ENCODE measurements at regions not wholly inside any gene's neighbourhood (a gene's known extent, or its start where the extent isn't known, plus 50 kb on each side); places are given as distances from the start of the nearest gene placed in this dataset.

GRCh38 chr4:104848597-104849225 is 298.0 kb upstream of the TET2 start:
- DNase-seq (ENCODE audit: low read depth, low spot score): no peak
- Histone ChIP-seq H3K79me2 (ENCODE audit: control insufficient read depth, insufficient read depth, low read length) (no peaks in the 10 kb centered on the region), H3K27ac (ENCODE audit: control insufficient read depth, insufficient read depth) (no peak overlapping the region), H3K4me2 (ENCODE audit: control insufficient read depth, insufficient read depth) (no peak overlapping the region), H2AFZ (ENCODE audit: control insufficient read depth, low read depth, low read length) (no peak overlapping the region), H3K4me3 (no peak overlapping the region), H4K20me1 (ENCODE audit: control insufficient read depth, insufficient read depth) (no peaks in the 10 kb centered on the region), H3K27me3 (replicated peaks in 1 of 2; ENCODE audit: control insufficient read depth in 2 of 2, insufficient read depth in 2 of 2, low read length in 1 of 2) (no peaks in the 10 kb centered on the region), H3K4me1 (ENCODE audit: control insufficient read depth, insufficient read depth, low read length) (no peaks in the 10 kb centered on the region), H3K36me3 (ENCODE audit: control insufficient read depth in 2 of 2, insufficient read depth in 2 of 2, low read length in 1 of 2) (no peaks in the 10 kb centered on the region), H3K9ac (ENCODE audit: control insufficient read depth, insufficient read depth, low read length) (no peak overlapping the region), H3K9me3 (replicated peaks; ENCODE audit: control insufficient read depth, insufficient read depth, low read length) (peaks cover 2% of the 10 kb centered on the region)
- ATAC-seq: no peak; the same call in 2 of the 3 replicates
- RAD21 ChIA-PET (ENCODE audit: unreplicated experiment): no interaction called here
- WGBS (ENCODE audit: insufficient coverage, insufficient replicate concordance, low lambda C conversion rate, missing lambda C conversion rate): 46% methylated on average over 3 of the region's 3 CpGs
- intact Hi-C loops (cut with micrococcal nuclease; ENCODE audit: unreplicated experiment): no loop called here
- no TSS peak for BruUV-seq (replicated peaks)
- FAIRE-seq: no peak
- SMC1A ChIA-PET (ENCODE audit: uncharacterized antibody, unreplicated experiment): interaction anchor here (2.1 kb wide), 1 partner anchor 105 kb away, joined by 7 read pairs; no protein-coding TSS in a partner anchor
- POLR2A ChIA-PET: no interaction called here
- CTCF ChIA-PET: interaction anchor here (2.3 to 3.7 kb wide), 2 partner anchors 11 to 12 kb away, joined by 11 to 22 read pairs; no protein-coding TSS in a partner anchor
- in situ Hi-C loops (cut with MboI): no loop called here
- TF ChIP-seq RUNX3 (IDR thresholded peaks at IDR 0.05; ENCODE audit: low read length) (peak; percentile 16; the same call in 1 of the 2 replicates), JUNB (IDR thresholded peaks at IDR 0.05) (no peak)

- ChIA-PET CTCF (interaction anchor here (0.6 to 4.5 kb wide), 29 partner anchors 9 to 799 kb away, joined by 3 to 48 read pairs (median 5); no protein-coding TSS in a partner anchor), SMC1A (ENCODE audit: uncharacterized antibody, unreplicated experiment) (interaction anchor here (0.6 to 4.7 kb wide), 22 partner anchors 9 to 796 kb away, joined by 3 to 35 read pairs (median 4); no protein-coding TSS in a partner anchor)
- in situ Hi-C loops (cut with MboI): loop anchor here (5.0 to 10.0 kb wide), 2 partner anchors 365 to 797 kb away; partner anchors contain the start of gene CXXC4
Measured at GRCh38 chr4:104859601-104860237, 287.0 kb upstream of the TET2 start.

More at GRCh38 chr4:104859601-104860237, 287.0 kb upstream of the TET2 start:
- 47% methylated on average over 10 of the region's 10 CpGs for WGBS (ENCODE audit: insufficient coverage, insufficient replicate concordance, low lambda C conversion rate, missing lambda C conversion rate)
- no peak for DNase-seq (ENCODE audit: low read depth, low spot score)
- Histone ChIP-seq H2AFZ (ENCODE audit: control insufficient read depth, low read depth, low read length) (no peak overlapping the region), H3K4me1 (ENCODE audit: control insufficient read depth, insufficient read depth, low read length) (no peaks in the 10 kb centered on the region), H4K20me1 (ENCODE audit: control insufficient read depth, insufficient read depth) (no peaks in the 10 kb centered on the region), H3K4me3 (no peak overlapping the region), H3K27ac (ENCODE audit: control insufficient read depth, insufficient read depth) (no peak overlapping the region), H3K9me3 (replicated peaks; ENCODE audit: control insufficient read depth, insufficient read depth, low read length) (peaks cover 17% of the 10 kb centered on the region), H3K27me3 (replicated peaks in 1 of 2; ENCODE audit: control insufficient read depth in 2 of 2, insufficient read depth in 2 of 2, low read length in 1 of 2) (no peaks in the 10 kb centered on the region), H3K36me3 (ENCODE audit: control insufficient read depth in 2 of 2, insufficient read depth in 2 of 2, low read length in 1 of 2) (no peaks in the 10 kb centered on the region), H3K79me2 (ENCODE audit: control insufficient read depth, insufficient read depth, low read length) (no peaks in the 10 kb centered on the region), H3K9ac (ENCODE audit: control insufficient read depth, insufficient read depth, low read length) (no peak overlapping the region), H3K4me2 (ENCODE audit: control insufficient read depth, insufficient read depth) (no peak overlapping the region)
- FAIRE-seq: no peak
- ChIA-PET RAD21 (ENCODE audit: unreplicated experiment) (interaction anchor here (0.6 to 3.5 kb wide), 19 partner anchors 11 to 795 kb away, joined by 3 to 19 read pairs (median 4); no protein-coding TSS in a partner anchor), POLR2A (interaction anchor here (0.6 to 0.7 kb wide), 3 partner anchors 91 to 368 kb away, joined by 3 read pairs; no protein-coding TSS in a partner anchor)
- ATAC-seq: no peak
- BruUV-seq (replicated peaks): no TSS peak
- intact Hi-C loops (cut with micrococcal nuclease; ENCODE audit: unreplicated experiment): loop anchor here (1.0 to 10.0 kb wide), 8 partner anchors 162 to 844 kb away; no protein-coding TSS in a partner anchor
- TF ChIP-seq CBX5 (IDR thresholded peaks at IDR 0.05; ENCODE audit: low read depth): no peak
- TF ChIP-seq ZNF592 (IDR thresholded peaks at IDR 0.05): no peak
- TF ChIP-seq EGR1 (IDR thresholded peaks at IDR 0.05; ENCODE audit: borderline replicate concordance in 1 of 2, low read depth in 2 of 2, low read length in 2 of 2): no peak
- TF ChIP-seq MTA3 (IDR thresholded peaks at IDR 0.05; ENCODE audit: borderline replicate concordance, low read length): no peak
- no peak for TF ChIP-seq NR2C2 (IDR thresholded peaks at IDR 0.05; ENCODE audit: borderline replicate concordance, control insufficient read depth, insufficient read length, low read depth)
- TF ChIP-seq JUND (IDR thresholded peaks at IDR 0.05; ENCODE audit: low read depth, low read length): no peak
- no peak for TF ChIP-seq SMAD5 (IDR thresholded peaks at IDR 0.05; ENCODE audit: low read depth)
- no peak for TF ChIP-seq ZNF622 (IDR thresholded peaks at IDR 0.05)
- no peak for TF ChIP-seq NFYB (IDR thresholded peaks at IDR 0.05; ENCODE audit: insufficient read depth, low read depth, low read length)
- no peak for TF ChIP-seq MEF2B (IDR thresholded peaks at IDR 0.05; ENCODE audit: partially characterized antibody, poor library complexity, severe bottlenecking)

Data from GM12878 (cell line).